Urinary bladder (tissue), 3 donors: ENCODE measurements at regions not wholly inside any gene's neighbourhood (a gene's known extent, or its start where the extent isn't known, plus 50 kb on each side); places are given as distances from the start of the nearest gene placed in this dataset.
"Not testable (repeated sequence)": the region's sequence is repeated elsewhere in the genome, so short reads cannot be mapped to it uniquely, and the experiment has no call there.

ENCODE experiments used
- DNase-seq: peaks from one replicate; pipeline ENCODE4 v3.0.0-alpha.2; 2015; ENCODE audit errors: extremely low spot score
- H3K27ac ChIP-seq: one replicate; pipeline ENCODE4 v1.5.1; 2013; ENCODE audit warnings: low read depth, mild to moderate bottlenecking, moderate library complexity
- H3K36me3 ChIP-seq: one replicate; pipeline ENCODE4 v1.6.1; 2013; ENCODE audit warnings: mild to moderate bottlenecking, moderate library complexity; ENCODE audit not compliant: insufficient read depth
- H3K4me1 ChIP-seq: one replicate; pipeline ENCODE4 v1.6.1; 2013; ENCODE audit warnings: mild to moderate bottlenecking, moderate library complexity; ENCODE audit not compliant: insufficient read depth
- H3K4me3 ChIP-seq: one replicate; pipeline ENCODE4 v1.5.1; 2013; ENCODE audit warnings: low read depth, low read length
- WGBS: extraction: QIAGEN DNeasy Blood & Tissue Kit; methylation state at CpG from one replicate; pipeline ENCODE4 v1.1.7; 2013; 5-methylcytosine and 5-hydroxymethylcytosine counted together
- donor health status: healthy with polysubstance abuse.
- donor health status: healthy.

GRCh38 chr3:163556813-163557523, 1521.3 kb downstream of the SI start:
- WGBS = 68% methylated on average over 4 of the region's 4 CpGs
- Histone ChIP-seq H3K27ac (no peak overlapping the region), H3K4me1 (no peaks in the 10 kb centered on the region), H3K36me3 (no peaks in the 10 kb centered on the region), H3K4me3 (no peak overlapping the region)
- no peak for DNase-seq

- Histone ChIP-seq H3K27ac (no peak overlapping the region), H3K4me1 (no peaks in the 10 kb centered on the region), H3K4me3 (no peak overlapping the region), H3K36me3 (no peaks in the 10 kb centered on the region)
- WGBS = 47% methylated on average over 1 of the region's 1 CpG
- no peak for DNase-seq
Measured at GRCh38 chr3:163555918-163556317, 1522.4 kb downstream of the SI start.

GRCh38 chr3:163552659-163552966, 1525.7 kb downstream of the SI start:
- WGBS = 96% methylated on average over 17 of the region's 17 CpGs
- DNase-seq = no peak
- Histone ChIP-seq H3K27ac (no peak overlapping the region), H3K4me1 (no peaks in the 10 kb centered on the region), H3K4me3 (no peak overlapping the region), H3K36me3 (no peaks in the 10 kb centered on the region)

- DNase-seq, H3K4me3 ChIP-seq: not testable (repeated sequence)
- 92% methylated on average over 28 of the region's 37 CpGs for WGBS
Measured at GRCh38 chr3:163551915-163552658, 1526.2 kb downstream of the SI start.

GRCh38 chr3:163548015-163548414, 1530.3 kb downstream of the SI start:
- Histone ChIP-seq H3K4me3 (no peak overlapping the region), H3K36me3 (no peaks in the 10 kb centered on the region), H3K27ac (no peak overlapping the region), H3K4me1 (no peaks in the 10 kb centered on the region)
- 72% methylated on average over 1 of the region's 1 CpG for WGBS
- no peak for DNase-seq

More at GRCh38 chr3:163551915-163552658, 1526.2 kb downstream of the SI start:
- not testable (repeated sequence) for H3K36me3 ChIP-seq, H3K27ac ChIP-seq, H3K4me1 ChIP-seq

GRCh38 chr3:163547014-163547685, 1531.1 kb downstream of the SI start:
- H3K27ac ChIP-seq = no peak overlapping the region
- 42% methylated on average over 3 of the region's 3 CpGs for WGBS

GRCh38 chr3:163543662-163544061, 1534.6 kb downstream of the SI start:
- DNase-seq = no peak
- WGBS = 46% methylated on average over 2 of the region's 2 CpGs
- H3K27ac ChIP-seq = no peak overlapping the region

More at GRCh38 chr3:163547014-163547685, 1531.1 kb downstream of the SI start:
- H3K4me1 ChIP-seq = no peaks in the 10 kb centered on the region
- no peaks in the 10 kb centered on the region for H3K36me3 ChIP-seq
- no peak for DNase-seq
- H3K4me3 ChIP-seq = no peak overlapping the region

GRCh38 chr3:163541629-163542028, 1536.7 kb downstream of the SI start:
- H3K27ac ChIP-seq = no peak overlapping the region
- no peak overlapping the region for H3K4me3 ChIP-seq
- no peaks in the 10 kb centered on the region for H3K4me1 ChIP-seq
- no peaks in the 10 kb centered on the region for H3K36me3 ChIP-seq
- WGBS = 92% methylated on average over 1 of the region's 1 CpG
- no peak for DNase-seq

More at GRCh38 chr3:163543662-163544061, 1534.6 kb downstream of the SI start:
- Histone ChIP-seq H3K36me3 (no peaks in the 10 kb centered on the region), H3K4me1 (no peaks in the 10 kb centered on the region), H3K4me3 (no peak overlapping the region)

GRCh38 chr3:163538387-163538786, 1539.9 kb downstream of the SI start:
- no peaks in the 10 kb centered on the region for H3K36me3 ChIP-seq
- H3K4me3 ChIP-seq = no peak overlapping the region
- no peak overlapping the region for H3K27ac ChIP-seq
- no peaks in the 10 kb centered on the region for H3K4me1 ChIP-seq
- DNase-seq = no peak
- WGBS = 93% methylated on average over 4 of the region's 4 CpGs

- DNase-seq = no peak
- Histone ChIP-seq H3K27ac (no peak overlapping the region), H3K36me3 (no peaks in the 10 kb centered on the region), H3K4me1 (no peaks in the 10 kb centered on the region), H3K4me3 (no peak overlapping the region)
- WGBS = 90% methylated on average over 1 of the region's 1 CpG
Measured at GRCh38 chr3:163533381-163533780, 1544.9 kb downstream of the SI start.

- no peak overlapping the region for H3K4me3 ChIP-seq
- DNase-seq = no peak
- no peaks in the 10 kb centered on the region for H3K4me1 ChIP-seq
- WGBS = 61% methylated on average over 1 of the region's 1 CpG
- no peaks in the 10 kb centered on the region for H3K36me3 ChIP-seq
- no peak overlapping the region for H3K27ac ChIP-seq
Measured at GRCh38 chr3:163523375-163523774, 1554.9 kb downstream of the SI start.

GRCh38 chr3:163521261-163521660, 1557.0 kb downstream of the SI start:
- Histone ChIP-seq H3K36me3 (no peaks in the 10 kb centered on the region), H3K4me3 (no peak overlapping the region), H3K27ac (no peak overlapping the region), H3K4me1 (no peaks in the 10 kb centered on the region)
- 95% methylated on average over 1 of the region's 1 CpG for WGBS
- DNase-seq = no peak

- WGBS = 95% methylated on average over 3 of the region's 3 CpGs
- no peak for DNase-seq
- H3K4me1 ChIP-seq = no peaks in the 10 kb centered on the region
- no peaks in the 10 kb centered on the region for H3K36me3 ChIP-seq
- H3K4me3 ChIP-seq = no peak overlapping the region
- H3K27ac ChIP-seq = no peak overlapping the region
Measured at GRCh38 chr3:163518065-163518464, 1560.2 kb downstream of the SI start.

- Histone ChIP-seq H3K4me3 (no peak overlapping the region), H3K36me3 (no peaks in the 10 kb centered on the region), H3K27ac (no peak overlapping the region), H3K4me1 (no peaks in the 10 kb centered on the region)
- WGBS = 51% methylated on average over 2 of the region's 2 CpGs
- DNase-seq = no peak
Measured at GRCh38 chr3:163513149-163513657, 1565.1 kb downstream of the SI start.
